Stimulated activated CD8-positive, alpha-beta memory T cell treated with anti-CD3 and anti-CD28 coated beads, Interleukin-12 subunit alpha, Interleukin-12 subunit beta, amount 100 ng/mL, for 1 hour (primary cell): ENCODE measurements at regions not wholly inside any gene's neighbourhood (a gene's known extent, or its start where the extent isn't known, plus 50 kb on each side); places are given as distances from the start of the nearest gene placed in this dataset.

ENCODE experiments used
- DNase-seq: peaks from one replicate; pipeline ENCODE4 v3.0.0-alpha.2; 2020; ENCODE audit warnings: low read depth

- DNase-seq = no peak
These were observed 852.8 kb upstream of the TMEM132C start for GRCh38 chr12:127414186-127414585.

DNA sequence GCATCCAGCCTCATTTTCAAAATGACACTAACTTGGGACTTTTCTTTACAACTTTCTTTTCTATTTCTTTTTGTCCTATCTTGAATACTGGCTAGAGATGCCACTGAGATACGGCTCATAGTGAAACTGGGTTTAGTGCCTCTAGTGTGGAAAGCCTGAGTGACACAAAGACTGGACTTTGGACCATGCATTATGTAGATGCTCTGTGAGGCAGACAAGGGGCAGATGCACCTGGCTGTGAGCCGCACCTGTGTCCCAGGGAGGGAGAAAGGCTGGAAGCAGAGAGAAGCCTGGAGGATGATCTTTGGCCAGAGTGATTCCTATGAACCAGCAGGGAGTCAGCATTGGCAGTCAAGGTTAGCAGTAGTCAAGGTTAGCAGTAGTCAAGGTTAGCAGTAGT is 852.3 kb upstream of the TMEM132C start:
- DNase-seq = no peak

- DNase-seq = no peak
These were observed 850.2 kb upstream of the TMEM132C start for GRCh38 chr12:127416796-127417195.

DNA sequence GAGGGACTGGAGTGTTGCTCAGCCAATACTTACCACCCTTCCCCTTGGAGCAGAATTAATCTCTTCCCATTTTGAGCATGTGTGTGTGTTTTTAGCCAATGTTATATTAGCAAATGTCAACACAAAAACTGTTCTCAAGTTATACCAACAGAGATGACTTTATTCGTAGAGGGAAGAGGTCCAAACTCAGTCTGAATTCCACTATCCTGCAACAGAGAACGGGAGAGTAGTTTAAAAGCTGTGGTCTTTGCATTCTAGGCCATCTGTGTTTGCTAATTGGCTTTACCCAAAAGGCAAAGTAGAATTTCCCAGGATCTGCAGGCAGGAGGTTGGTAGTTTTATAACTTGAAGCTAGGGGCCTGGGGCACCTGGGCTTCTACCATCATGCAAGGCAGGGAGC is 847.9 kb upstream of the TMEM132C start:
- DNase-seq = no peak

- DNase-seq = no peak
These were observed 845.4 kb upstream of the TMEM132C start for GRCh38 chr12:127421614-127422013.

DNA sequence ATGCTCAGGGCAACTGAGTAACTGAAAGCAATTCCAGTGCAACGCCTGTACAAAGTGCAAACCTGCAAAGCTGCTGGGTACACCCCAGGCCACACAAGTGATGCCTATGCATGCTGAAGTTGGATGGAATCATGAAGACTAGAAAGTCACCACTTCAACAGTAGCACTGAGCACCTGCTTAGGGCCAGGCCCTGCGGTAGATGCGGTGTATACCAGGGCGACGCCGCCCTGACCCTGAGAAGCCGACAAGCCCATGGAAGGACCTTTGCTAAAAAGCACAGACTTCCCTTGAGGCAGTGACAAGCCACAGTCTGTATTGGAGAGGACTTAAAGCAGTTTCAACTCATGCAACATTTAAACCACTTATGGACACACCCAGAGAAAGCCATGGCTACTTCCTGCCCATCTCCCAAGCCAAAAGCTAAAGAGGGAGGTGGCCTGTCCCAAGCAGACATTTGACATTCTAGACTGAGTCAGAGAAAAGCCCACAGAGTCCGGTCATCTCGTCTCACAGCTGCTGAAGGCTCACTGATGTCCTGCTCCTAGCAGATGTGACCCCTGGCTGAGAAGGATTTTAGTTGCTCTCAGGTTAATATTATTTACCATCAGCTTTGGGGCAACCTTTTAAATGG is 843.9 kb upstream of the TMEM132C start:
- no peak for DNase-seq

DNA sequence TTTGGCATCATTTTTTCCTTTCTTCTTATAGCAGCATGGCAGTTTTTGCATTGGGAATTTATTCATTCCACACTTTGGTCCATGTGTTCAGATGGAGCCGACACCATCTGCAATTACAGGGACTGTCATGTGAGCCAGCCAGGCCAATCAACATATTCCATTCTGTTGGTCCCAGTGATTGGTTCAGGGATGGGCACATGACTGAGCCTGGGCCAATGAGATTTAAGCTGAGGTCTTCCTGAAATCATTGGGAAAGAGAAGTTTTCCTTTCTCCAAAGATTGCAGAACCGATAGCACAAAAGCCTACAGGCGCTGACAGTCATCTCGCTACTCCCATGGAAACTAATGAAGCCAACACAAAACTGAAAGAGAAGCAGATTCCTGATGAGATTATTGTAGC is 841.5 kb upstream of the TMEM132C start:
- no peak for DNase-seq

GRCh38 chr12:127428420-127428819 is 838.5 kb upstream of the TMEM132C start:
- DNase-seq = no peak

- DNase-seq = no peak
These were observed 837.3 kb upstream of the TMEM132C start for GRCh38 chr12:127429551-127430285.

GRCh38 chr12:127430401-127430800 is 836.6 kb upstream of the TMEM132C start:
- no peak for DNase-seq

- DNase-seq = no peak
These were observed 835.8 kb upstream of the TMEM132C start for GRCh38 chr12:127431177-127431576.

GRCh38 chr12:127431594-127431993 is 835.4 kb upstream of the TMEM132C start:
- DNase-seq = no peak

DNA sequence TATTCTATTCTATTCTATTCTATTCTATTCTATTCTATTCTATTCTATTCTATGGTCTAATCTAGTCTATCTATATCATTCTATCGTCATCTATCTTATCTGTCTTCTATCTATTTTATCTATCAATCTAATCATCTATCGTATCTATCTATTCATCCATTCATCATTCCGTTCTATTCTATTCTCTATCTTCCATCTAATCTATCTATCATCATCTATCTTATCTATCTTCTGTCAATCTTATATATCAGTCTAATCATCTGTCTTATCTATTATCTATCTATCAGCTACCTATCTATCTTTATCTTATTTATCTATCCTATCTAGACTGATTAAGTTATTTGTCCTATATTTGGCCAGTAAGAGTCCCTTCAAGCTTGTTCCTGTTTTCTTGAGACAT is 831.5 kb upstream of the TMEM132C start:
- no peak for DNase-seq

DNA sequence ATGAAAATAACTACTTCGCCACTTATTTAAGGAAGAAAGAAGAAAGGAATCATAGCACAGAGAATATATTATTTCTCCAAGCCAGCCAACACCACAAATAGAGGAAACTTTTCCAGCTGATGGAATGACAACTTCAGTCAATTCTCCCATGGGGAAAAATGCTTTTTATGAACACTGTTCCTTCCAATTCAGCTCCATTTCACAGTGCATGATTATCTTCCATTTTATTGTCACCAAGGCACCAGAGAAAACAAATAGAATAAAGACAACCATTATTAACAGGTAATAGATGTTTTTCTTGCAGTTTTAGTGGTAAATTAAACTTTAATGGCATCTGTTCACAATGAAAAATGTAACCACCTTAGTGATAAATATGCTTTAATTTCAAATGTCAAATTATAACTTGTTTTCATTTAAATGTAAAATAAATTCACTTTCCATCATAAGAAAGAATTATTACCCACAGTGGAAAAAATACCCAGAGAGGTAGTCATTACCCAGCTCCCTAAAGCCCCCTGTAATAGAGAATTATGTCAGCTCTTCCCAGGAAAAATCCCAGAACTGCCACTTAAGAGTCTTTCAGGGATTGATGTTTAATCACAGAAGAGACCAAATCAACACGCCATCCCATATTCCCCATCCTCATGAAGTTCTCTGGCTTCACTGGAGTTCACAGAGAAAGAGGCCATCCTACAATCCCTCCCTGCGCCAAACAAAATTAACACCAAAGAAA is 828.3 kb upstream of the TMEM132C start:
- DNase-seq = no peak

- no peak for DNase-seq
These were observed 821.3 kb upstream of the TMEM132C start for GRCh38 chr12:127445581-127446139.

- DNase-seq = no peak
These were observed 818.1 kb upstream of the TMEM132C start for GRCh38 chr12:127448906-127449305.

- no peak for DNase-seq
These were observed 816.1 kb upstream of the TMEM132C start for GRCh38 chr12:127450826-127451225.

DNA sequence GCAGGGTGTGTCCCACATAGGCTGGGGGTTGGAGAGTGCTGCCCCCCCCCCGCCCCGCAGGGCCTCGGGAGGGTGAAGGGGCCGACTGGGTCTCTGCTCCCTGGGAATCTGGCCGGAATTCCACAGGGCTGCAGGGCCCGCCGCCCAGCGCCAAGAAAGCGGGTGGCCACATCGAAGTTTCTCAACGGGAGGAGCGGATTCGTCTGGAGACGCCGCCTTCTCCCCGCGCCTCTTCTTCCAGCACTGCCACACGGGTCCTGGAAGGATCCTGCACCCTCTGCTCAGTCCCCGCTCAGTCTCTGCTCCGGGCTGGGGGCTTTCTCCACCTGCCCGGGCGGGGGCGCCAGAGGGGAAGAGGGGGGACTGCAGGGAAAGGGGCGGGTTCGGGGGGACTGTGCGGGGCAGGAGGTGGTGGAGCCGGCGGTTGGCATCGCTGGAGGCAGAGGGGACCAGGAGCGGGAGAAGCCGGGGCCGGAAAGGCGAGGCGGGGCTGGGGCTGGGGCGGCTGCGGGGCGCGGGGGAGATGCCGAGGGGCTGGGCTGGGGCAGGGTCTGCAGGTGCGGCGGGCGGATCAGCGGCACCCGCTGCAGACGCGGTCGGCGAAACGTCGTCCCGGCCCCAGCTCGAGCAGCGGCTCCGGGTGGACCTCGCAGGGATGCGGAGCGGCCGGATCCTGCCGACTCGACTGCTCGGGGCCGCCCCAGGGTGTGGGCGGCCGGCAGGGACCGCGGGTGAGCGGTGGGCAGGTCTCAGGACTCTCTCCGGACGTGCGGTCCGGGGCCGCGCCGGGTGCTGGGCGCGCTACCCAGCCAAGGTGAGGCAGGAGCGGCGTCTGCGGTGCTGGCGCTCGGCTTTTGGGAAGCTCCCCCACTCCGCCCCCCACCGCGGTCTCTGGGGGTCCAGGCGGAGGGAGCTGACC is 811.4 kb upstream of the TMEM132C start:
- DNase-seq = no peak

DNA sequence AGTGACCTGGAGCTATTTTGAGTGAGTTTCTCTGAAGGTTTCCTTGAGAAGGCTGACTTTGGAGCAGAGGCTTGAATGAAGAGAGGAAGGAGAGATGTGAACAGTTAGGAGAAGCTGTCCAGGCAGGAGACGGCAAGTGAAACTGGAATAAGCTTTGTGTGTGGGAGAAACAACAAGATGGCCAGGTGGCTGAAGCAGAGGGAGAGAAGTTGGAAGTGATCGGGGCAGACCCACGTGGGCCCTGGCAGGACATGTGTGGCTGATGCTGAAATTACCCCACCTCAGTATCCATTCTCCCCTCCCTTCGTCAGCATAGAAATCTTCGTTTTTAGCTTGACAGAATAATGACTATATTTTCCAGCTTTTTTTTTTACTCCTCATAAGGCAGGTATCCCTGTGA is 809.2 kb upstream of the TMEM132C start:
- no peak for DNase-seq

- DNase-seq = no peak
These were observed 807.8 kb upstream of the TMEM132C start for GRCh38 chr12:127459166-127459565.

- DNase-seq = no peak
These were observed 807.3 kb upstream of the TMEM132C start for GRCh38 chr12:127459687-127460086.

GRCh38 chr12:127463237-127463636 is 803.7 kb upstream of the TMEM132C start:
- no peak for DNase-seq
